PC-9 (cell line): ENCODE measurements at regions not wholly inside any gene's neighbourhood (a gene's known extent, or its start where the extent isn't known, plus 50 kb on each side); places are given as distances from the start of the nearest gene placed in this dataset.

Source experiments
- BruUV-seq: library from RNA; stranded (reverse); fragments of 400-500 nt; replicated peaks from 2 replicates; lab custom pipeline; 2021; lab: Mats Ljungman, UMichigan
- CTCF ChIA-PET: fragments of 300-600 bp; sonication (Branson Sonifier 250); formaldehyde crosslinking; loops from one replicate; lab custom pipeline; 2022; ENCODE audit warnings: antibody characterized with exemption; lab: Charles Lee
- POLR2A ChIA-PET: fragments of 300-600 bp; sonication (Branson Sonifier 250); formaldehyde crosslinking; loops from one replicate; lab custom pipeline; 2022; ENCODE audit warnings: antibody characterized with exemption; ENCODE audit not compliant: unreplicated experiment; lab: Charles Lee
- DNase-seq, 2 experiments: peaks; one replicate each; pipeline versions ENCODE4 v3.0.0 to v3.0.0-alpha.2; 2015 to 2022; ENCODE audit warnings: mixed read lengths in 1 of 2
- H2AFZ ChIP-seq: fragments of 200-600 bp; sonication (generic); 2 replicates; pipeline ENCODE4 v1.8.1; 2017; ENCODE audit warnings: antibody characterized with exemption
- H3F3A ChIP-seq: fragments of 200-600 bp; sonication (generic); 2 replicates; pipeline ENCODE4 v1.8.1; 2017; ENCODE audit warnings: antibody characterized with exemption, mild to moderate bottlenecking, low read depth; ENCODE audit not compliant: insufficient read depth
- H3K27ac ChIP-seq: fragments of 200-600 bp; sonication (generic); 2 replicates; pipeline ENCODE4 v1.6.1; 2016; ENCODE audit warnings: mixed run types
- H3K27me3 ChIP-seq: fragments of 200-600 bp; sonication (generic); 2 replicates; pipeline ENCODE4 v1.6.1; 2016; ENCODE audit warnings: low read depth, mixed run types; ENCODE audit not compliant: insufficient read depth
- H3K36me3 ChIP-seq: fragments of 200-600 bp; sonication (generic); 2 replicates; pipeline ENCODE4 v1.6.1; 2016; ENCODE audit warnings: low read depth, mixed run types
- H3K4me1 ChIP-seq: fragments of 200-600 bp; sonication (generic); replicated peaks from 2 replicates; pipeline ENCODE4 v1.6.1; 2016; ENCODE audit warnings: mixed run types; ENCODE audit not compliant: insufficient read depth
- H3K4me2 ChIP-seq: fragments of 200-600 bp; sonication (generic); 2 replicates; pipeline ENCODE4 v1.6.1; 2017; ENCODE audit warnings: mixed run types
- H3K4me3 ChIP-seq: fragments of 200-600 bp; sonication (generic); 2 replicates; pipeline ENCODE4 v1.6.1; 2016; ENCODE audit warnings: mixed run types
- H3K79me2 ChIP-seq: fragments of 200-600 bp; sonication (generic); 2 replicates; pipeline ENCODE4 v1.6.1; 2017; ENCODE audit warnings: low read depth, mixed run types
- H3K9me2 ChIP-seq: fragments of 200-600 bp; sonication (generic); 2 replicates; pipeline ENCODE4 v1.8.1; 2017; ENCODE audit warnings: mild to moderate bottlenecking; ENCODE audit not compliant: insufficient read depth
- H3K9me3 ChIP-seq: fragments of 200-600 bp; sonication (generic); 2 replicates; pipeline ENCODE4 v1.8.1; 2016; ENCODE audit warnings: low read depth; ENCODE audit not compliant: insufficient read depth
- H4K20me1 ChIP-seq: fragments of 200-600 bp; sonication (generic); 2 replicates; pipeline ENCODE4 v1.8.1; 2017; ENCODE audit not compliant: insufficient read depth
- CTCF ChIP-seq: fragments of 200-600 bp; sonication (generic); conservative IDR thresholded peaks from 2 replicates; pipeline ENCODE4 v1.6.1; 2017; ENCODE audit warnings: mixed run types, antibody characterized with exemption, mild to moderate bottlenecking, moderate library complexity
- EZH2 ChIP-seq: fragments of 200-600 bp; sonication (generic); IDR thresholded peaks from 2 replicates; pipeline ENCODE4 v1.8.0; 2017; ENCODE audit warnings: antibody characterized with exemption, low read depth
- intact Hi-C: fragments of 100-400 bp; cut with micrococcal nuclease; formaldehyde crosslinking; loops from one replicate; pipeline ENCODE4 v1.10.0; 2022; ENCODE audit not compliant: unreplicated experiment

GRCh38 chr6:9878535-9878934 is 536.3 kb downstream of the TFAP2A start:
- Histone ChIP-seq H3K4me2 (no peak overlapping the region), H3K9me2 (no peaks in the 10 kb centered on the region), H4K20me1 (no peaks in the 10 kb centered on the region), H3K4me1 (no peaks in the 10 kb centered on the region), H3K4me3 (no peak overlapping the region), H2AFZ (no peak overlapping the region), H3K9me3 (no peaks in the 10 kb centered on the region), H3K36me3 (no peaks in the 10 kb centered on the region), H3K27ac (no peak overlapping the region), H3K79me2 (no peaks in the 10 kb centered on the region), H3K27me3 (no peaks in the 10 kb centered on the region), H3F3A (no peaks in the 10 kb centered on the region)
- DNase-seq, result no peak
- CTCF ChIA-PET, result no interaction called here
- POLR2A ChIA-PET, result no interaction called here
- no TSS peak for BruUV-seq
- TF ChIP-seq CTCF (no peak), EZH2 (no peak)
- intact Hi-C loops, result no loop called here

GRCh38 chr6:9875605-9876353 is 539.1 kb downstream of the TFAP2A start:
- H3K9me3 ChIP-seq, result no peaks in the 10 kb centered on the region
- no peaks in the 10 kb centered on the region for H3K36me3 ChIP-seq
- H3K4me3 ChIP-seq, result no peak overlapping the region
- ChIA-PET POLR2A (no interaction called here), CTCF (no interaction called here)
- no peaks in the 10 kb centered on the region for H3K4me1 ChIP-seq
- intact Hi-C loops, result no loop called here
- BruUV-seq, result no TSS peak
- no peak overlapping the region for H3K27ac ChIP-seq
- H3K9me2 ChIP-seq, result no peaks in the 10 kb centered on the region
- no peaks in the 10 kb centered on the region for H4K20me1 ChIP-seq
- H2AFZ ChIP-seq, result no peak overlapping the region
- no peaks in the 10 kb centered on the region for H3F3A ChIP-seq
- no peaks in the 10 kb centered on the region for H3K79me2 ChIP-seq
- no peak for DNase-seq
- no peaks in the 10 kb centered on the region for H3K27me3 ChIP-seq
- TF ChIP-seq EZH2 (no peak), CTCF (no peak)
- no peak overlapping the region for H3K4me2 ChIP-seq

GRCh38 chr6:9862603-9863167 is 552.2 kb downstream of the TFAP2A start:
- H3K9me2 ChIP-seq, result no peaks in the 10 kb centered on the region
- TF ChIP-seq CTCF (no peak), EZH2 (no peak)
- intact Hi-C loops, result no loop called here
- no TSS peak for BruUV-seq
- CTCF ChIA-PET, result no interaction called here
- H3K4me1 ChIP-seq, result no peaks in the 10 kb centered on the region
- H3K4me2 ChIP-seq, result no peak overlapping the region
- H3K27me3 ChIP-seq, result no peaks in the 10 kb centered on the region
- H4K20me1 ChIP-seq, result no peaks in the 10 kb centered on the region
- no peaks in the 10 kb centered on the region for H3F3A ChIP-seq
- H3K9me3 ChIP-seq, result no peaks in the 10 kb centered on the region
- H3K36me3 ChIP-seq, result no peaks in the 10 kb centered on the region
- H2AFZ ChIP-seq, result no peak overlapping the region
- H3K79me2 ChIP-seq, result no peaks in the 10 kb centered on the region
- DNase-seq, result no peak
- POLR2A ChIA-PET, result no interaction called here
- no peak overlapping the region for H3K4me3 ChIP-seq
- no peak overlapping the region for H3K27ac ChIP-seq
